OCI-LY1 (cell line): ENCODE measurements at regions not wholly inside any gene's neighbourhood (a gene's known extent, or its start where the extent isn't known, plus 50 kb on each side); places are given as distances from the start of the nearest gene placed in this dataset.

Experiments
- H2AFZ ChIP-seq: fragments of 200-600 bp; sonication (generic), shearing (Covaris generic); 2 replicates; pipeline ENCODE4 v1.6.0; 2014; ENCODE audit warnings: antibody characterized with exemption, mild to moderate bottlenecking, low read length
- H3F3A ChIP-seq: fragments of 200-600 bp; sonication (generic), shearing (Covaris generic); 2 replicates; pipeline ENCODE4 v1.6.0; 2014; ENCODE audit warnings: mild to moderate bottlenecking, antibody characterized with exemption, low read length, moderate library complexity; ENCODE audit not compliant: insufficient read depth
- H3K27ac ChIP-seq: fragments of 200-600 bp; sonication (generic); 2 replicates; pipeline ENCODE4 v1.5.1; 2014; ENCODE audit warnings: low read length, mixed run types, mild to moderate bottlenecking, low read depth; ENCODE audit not compliant: poor library complexity, severe bottlenecking
- H3K27me3 ChIP-seq: fragments of 200-600 bp; sonication (generic); 2 replicates; pipeline ENCODE4 v1.6.0; 2014; ENCODE audit warnings: antibody characterized with exemption, mild to moderate bottlenecking, low read length, moderate library complexity; ENCODE audit not compliant: insufficient read depth
- H3K36me3 ChIP-seq: fragments of 200-600 bp; sonication (generic); 2 replicates; pipeline ENCODE4 v1.6.1; 2014; ENCODE audit warnings: mild to moderate bottlenecking, antibody characterized with exemption, low read length, moderate library complexity, mixed read lengths; ENCODE audit not compliant: insufficient read depth
- H3K4me1 ChIP-seq: fragments of 200-600 bp; sonication (generic); 2 replicates; pipeline ENCODE4 v1.5.1; 2014; ENCODE audit warnings: mild to moderate bottlenecking, low read length, moderate library complexity; ENCODE audit not compliant: insufficient read depth, severe bottlenecking
- H3K4me2 ChIP-seq: fragments of 200-600 bp; sonication (generic), shearing (Covaris generic); 2 replicates; pipeline ENCODE4 v1.6.1; 2014; ENCODE audit warnings: low read length
- H3K4me3 ChIP-seq: fragments of 200-600 bp; sonication (generic); 2 replicates; pipeline ENCODE4 v1.5.1; 2014; ENCODE audit warnings: low read length, low read depth, mild to moderate bottlenecking, mixed read lengths; ENCODE audit not compliant: poor library complexity, severe bottlenecking
- H3K79me2 ChIP-seq: fragments of 200-600 bp; shearing (Covaris generic); 2 replicates; pipeline ENCODE4 v1.6.1; 2016; ENCODE audit warnings: mixed run types, low read length, mixed read lengths; ENCODE audit not compliant: insufficient read depth
- H3K9ac ChIP-seq: fragments of 200-600 bp; sonication (generic), shearing (Covaris generic); 2 replicates; pipeline ENCODE4 v1.6.1; 2014; ENCODE audit warnings: mild to moderate bottlenecking, low read length, mixed read lengths
- H3K9me2 ChIP-seq: fragments of 200-600 bp; sonication (generic), shearing (Covaris generic); 2 replicates; pipeline ENCODE4 v1.6.1; 2014; ENCODE audit warnings: low read depth, mild to moderate bottlenecking, low read length, mixed read lengths
- H3K9me3 ChIP-seq: fragments of 200-600 bp; shearing (Covaris generic); 2 replicates; pipeline ENCODE4 v1.6.1; 2014; ENCODE audit warnings: low read length, mixed read lengths
- H4K20me1 ChIP-seq: fragments of 200-600 bp; sonication (generic), shearing (Covaris generic); 2 replicates; pipeline ENCODE4 v1.6.0; 2016; ENCODE audit warnings: mild to moderate bottlenecking, low read length; ENCODE audit not compliant: insufficient read depth
- CTCF ChIP-seq: fragments of 200-600 bp; sonication (generic), shearing (Covaris generic); IDR thresholded peaks from 2 replicates; pipeline ENCODE4 v1.5.1; 2017; ENCODE audit warnings: mild to moderate bottlenecking, antibody characterized with exemption, low read length, moderate library complexity, mixed read lengths
- EZH2 ChIP-seq: fragments of 200-600 bp; sonication (generic), shearing (Covaris generic); IDR thresholded peaks from 2 replicates; pipeline ENCODE4 v1.8.0; 2017; ENCODE audit warnings: borderline replicate concordance, mixed run types, mild to moderate bottlenecking, antibody characterized with exemption, low read length, moderate library complexity, mixed read lengths

DNA sequence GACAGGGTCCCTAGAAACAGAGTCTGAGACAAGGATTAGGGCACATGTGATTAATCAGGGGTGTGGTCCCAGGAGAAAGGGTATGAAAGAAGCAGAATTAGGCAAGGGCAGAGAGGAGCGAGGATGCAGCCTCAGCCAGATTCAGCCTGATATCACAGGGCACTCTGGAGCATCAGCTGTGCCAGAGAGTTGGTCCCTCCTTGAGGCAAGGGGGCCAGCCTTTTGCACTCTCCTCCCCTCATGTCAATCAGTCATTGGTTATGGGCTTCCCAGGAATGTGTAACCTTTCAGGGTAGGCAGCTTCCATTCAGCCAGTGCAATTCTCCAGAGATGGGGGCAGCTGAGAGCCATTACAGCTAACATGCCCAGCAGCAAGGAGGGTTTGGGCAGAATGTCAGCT, 152.6 kb upstream of the LHX1 start:
- Histone ChIP-seq H3K4me3 (no peak overlapping the region), H3K79me2 (no peaks in the 10 kb centered on the region), H3K9me2 (no peaks in the 10 kb centered on the region), H3K27me3 (no peaks in the 10 kb centered on the region), H3K27ac (no peak overlapping the region), H3K4me1 (no peaks in the 10 kb centered on the region), H3K4me2 (no peak overlapping the region), H3K9ac (no peak overlapping the region), H3K36me3 (no peaks in the 10 kb centered on the region), H3K9me3 (no peaks in the 10 kb centered on the region), H4K20me1 (no peaks in the 10 kb centered on the region), H3F3A (no peaks in the 10 kb centered on the region), H2AFZ (no peak overlapping the region)
- TF ChIP-seq CTCF (no peak), EZH2 (no peak)

- TF ChIP-seq EZH2 (no peak), CTCF (no peak)
- H2AFZ ChIP-seq: no peak overlapping the region
- H3K27ac ChIP-seq: no peak overlapping the region
- H4K20me1 ChIP-seq: no peaks in the 10 kb centered on the region
- no peaks in the 10 kb centered on the region for H3K9me3 ChIP-seq
- no peaks in the 10 kb centered on the region for H3F3A ChIP-seq
- H3K27me3 ChIP-seq: no peaks in the 10 kb centered on the region
- no peaks in the 10 kb centered on the region for H3K36me3 ChIP-seq
- H3K4me2 ChIP-seq: no peak overlapping the region
- no peak overlapping the region for H3K9ac ChIP-seq
- H3K4me3 ChIP-seq: no peak overlapping the region
- no peaks in the 10 kb centered on the region for H3K79me2 ChIP-seq
- no peaks in the 10 kb centered on the region for H3K4me1 ChIP-seq
- no peaks in the 10 kb centered on the region for H3K9me2 ChIP-seq
Measured at GRCh38 chr17:36786867-36787266, 150.4 kb upstream of the LHX1 start.

DNA sequence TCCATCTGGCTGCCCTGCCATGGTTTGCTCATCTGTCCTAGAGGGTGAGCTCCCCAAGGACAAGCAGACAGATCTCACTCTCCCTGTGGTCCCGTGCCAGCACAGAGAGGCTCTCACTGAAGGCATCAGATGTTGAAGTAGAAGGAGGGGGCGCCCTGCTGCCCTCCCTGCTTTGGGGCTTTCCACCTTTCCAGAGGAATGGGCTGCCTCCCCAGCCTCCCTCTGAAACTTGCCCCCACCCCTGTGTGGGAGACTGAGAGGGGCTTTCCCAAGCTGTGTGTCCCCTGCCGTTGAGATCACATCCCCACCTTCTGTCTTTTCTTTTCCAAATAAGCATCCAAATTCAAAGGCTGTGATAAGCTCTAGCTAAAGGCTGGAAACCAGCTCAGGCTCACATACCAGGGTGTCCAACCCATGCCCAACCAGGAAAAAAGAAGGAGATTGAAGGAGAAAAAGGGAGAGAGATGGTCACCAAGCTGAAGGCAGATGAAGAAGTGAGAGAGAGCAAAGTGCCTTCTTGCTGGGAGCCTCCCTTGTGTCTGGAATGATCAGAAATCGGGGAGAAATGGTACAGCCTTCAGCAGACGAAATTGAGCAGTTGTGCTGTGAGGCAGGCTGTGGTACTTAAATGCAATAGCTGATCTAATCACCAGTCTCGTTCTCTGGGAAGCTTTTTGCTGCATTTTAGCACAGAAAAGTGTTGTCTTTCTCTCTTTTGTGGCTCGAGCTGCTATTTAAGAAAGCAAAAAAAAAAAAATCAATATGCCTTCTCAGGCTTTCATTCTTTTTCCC, 145.9 kb upstream of the LHX1 start:
- Histone ChIP-seq H3K9ac (no peak overlapping the region), H3K9me2 (no peaks in the 10 kb centered on the region), H2AFZ (no peak overlapping the region), H3K9me3 (no peaks in the 10 kb centered on the region), H3K79me2 (no peaks in the 10 kb centered on the region), H3K4me1 (no peaks in the 10 kb centered on the region), H4K20me1 (no peaks in the 10 kb centered on the region), H3K4me2 (no peak overlapping the region), H3K27me3 (no peaks in the 10 kb centered on the region), H3K27ac (no peak overlapping the region), H3K36me3 (no peaks in the 10 kb centered on the region), H3F3A (no peaks in the 10 kb centered on the region), H3K4me3 (no peak overlapping the region)
- TF ChIP-seq CTCF (no peak), EZH2 (no peak)
